Lower leg skin (tissue), 3 donors: ENCODE measurements at regions not wholly inside any gene's neighbourhood (a gene's known extent, or its start where the extent isn't known, plus 50 kb on each side); places are given as distances from the start of the nearest gene placed in this dataset.

Experiments used
- POLR2A ChIP-seq, 2 donors: fragments of 450-650 bp; IDR thresholded peaks; one replicate each; pipeline ENCODE4 v1.6.1; 2016 to 2017; ENCODE audit warnings: antibody characterized with exemption in 2 of 2, mild to moderate bottlenecking in 1 of 2, moderate library complexity in 1 of 2
- TF ChIP-seq, protein P1 (sequence below), 3 donors: fragments of 450-650 bp; IDR thresholded peaks; one replicate each; pipeline ENCODE4 v1.5.1; 2016; ENCODE audit warnings: antibody characterized with exemption in 3 of 3, mild to moderate bottlenecking in 3 of 3, moderate library complexity in 2 of 3

- TF ChIP-seq, protein P1, sequence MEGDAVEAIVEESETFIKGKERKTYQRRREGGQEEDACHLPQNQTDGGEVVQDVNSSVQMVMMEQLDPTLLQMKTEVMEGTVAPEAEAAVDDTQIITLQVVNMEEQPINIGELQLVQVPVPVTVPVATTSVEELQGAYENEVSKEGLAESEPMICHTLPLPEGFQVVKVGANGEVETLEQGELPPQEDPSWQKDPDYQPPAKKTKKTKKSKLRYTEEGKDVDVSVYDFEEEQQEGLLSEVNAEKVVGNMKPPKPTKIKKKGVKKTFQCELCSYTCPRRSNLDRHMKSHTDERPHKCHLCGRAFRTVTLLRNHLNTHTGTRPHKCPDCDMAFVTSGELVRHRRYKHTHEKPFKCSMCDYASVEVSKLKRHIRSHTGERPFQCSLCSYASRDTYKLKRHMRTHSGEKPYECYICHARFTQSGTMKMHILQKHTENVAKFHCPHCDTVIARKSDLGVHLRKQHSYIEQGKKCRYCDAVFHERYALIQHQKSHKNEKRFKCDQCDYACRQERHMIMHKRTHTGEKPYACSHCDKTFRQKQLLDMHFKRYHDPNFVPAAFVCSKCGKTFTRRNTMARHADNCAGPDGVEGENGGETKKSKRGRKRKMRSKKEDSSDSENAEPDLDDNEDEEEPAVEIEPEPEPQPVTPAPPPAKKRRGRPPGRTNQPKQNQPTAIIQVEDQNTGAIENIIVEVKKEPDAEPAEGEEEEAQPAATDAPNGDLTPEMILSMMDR (IDR thresholded peaks at IDR 0.05) = no peak
- no peak for TF ChIP-seq POLR2A (IDR thresholded peaks at IDR 0.05)
These were observed 324.8 kb upstream of the FAR2 start for GRCh38 chr12:28824193-28824846.
